GM21723 (cell line): ENCODE measurements at regions not wholly inside any gene's neighbourhood (a gene's known extent, or its start where the extent isn't known, plus 50 kb on each side); places are given as distances from the start of the nearest gene placed in this dataset.

Experiments
- ATAC-seq: cut with Tn5 transposase; IDR thresholded peaks from one replicate; pipeline ENCODE4 v1.9.1; 2021; ENCODE audit warnings: mild to moderate bottlenecking, moderate library complexity; ENCODE audit not compliant: unreplicated experiment

GRCh38 chr10:128312250-128312649 is 186.0 kb upstream of the MKI67 start:
- no peak for ATAC-seq

DNA sequence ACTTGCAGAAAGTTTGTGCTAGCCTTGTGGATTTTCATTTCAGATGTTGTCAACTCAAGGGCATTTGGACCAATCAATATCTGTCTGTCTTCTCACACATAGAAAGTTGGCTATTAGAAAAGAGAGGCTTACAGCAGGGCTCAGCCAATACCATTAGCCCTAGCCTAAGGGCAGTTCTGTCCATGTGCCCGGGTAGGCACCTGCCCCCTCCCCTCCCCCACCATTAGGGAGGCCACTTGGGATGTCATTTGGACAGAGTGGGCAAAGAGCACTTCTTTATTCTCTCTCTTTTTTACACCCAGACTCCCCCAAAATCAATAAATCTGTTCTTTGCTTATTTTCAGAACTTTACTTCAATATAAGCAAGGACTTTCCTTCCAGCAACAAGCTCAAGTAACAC is 188.5 kb upstream of the MKI67 start:
- ATAC-seq, result no peak

DNA sequence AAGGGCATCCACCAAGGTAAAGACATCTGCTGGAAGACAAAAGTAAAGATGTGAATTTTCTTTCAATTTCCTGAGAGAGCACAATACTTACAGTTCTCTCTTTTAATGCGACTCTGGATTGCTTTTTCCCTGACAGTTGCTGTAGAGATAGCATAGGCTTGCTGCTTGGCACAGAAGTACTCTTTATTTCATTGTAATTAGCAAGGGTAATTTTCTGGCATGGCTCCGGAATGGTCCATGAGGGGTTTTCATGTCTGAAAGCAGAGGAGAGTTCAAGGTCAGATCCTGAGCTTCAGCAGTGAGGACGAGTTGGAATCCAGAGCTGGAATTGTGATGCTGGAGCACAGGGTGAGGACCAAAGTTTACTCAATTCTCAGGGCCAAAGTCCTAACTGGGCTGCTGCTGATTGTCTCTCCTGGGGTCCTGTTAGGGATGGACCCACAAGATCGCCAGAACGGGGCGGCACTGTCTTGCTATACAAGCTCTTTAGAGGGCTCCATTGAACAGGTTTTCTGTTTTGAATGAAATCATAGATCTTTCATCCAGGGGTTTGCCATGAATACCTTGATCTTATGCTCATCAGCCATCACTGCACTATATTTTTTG is 190.0 kb upstream of the MKI67 start:
- ATAC-seq, result no peak

- ATAC-seq, result no peak
Measured at GRCh38 chr10:128316925-128317324, 190.7 kb upstream of the MKI67 start.

DNA sequence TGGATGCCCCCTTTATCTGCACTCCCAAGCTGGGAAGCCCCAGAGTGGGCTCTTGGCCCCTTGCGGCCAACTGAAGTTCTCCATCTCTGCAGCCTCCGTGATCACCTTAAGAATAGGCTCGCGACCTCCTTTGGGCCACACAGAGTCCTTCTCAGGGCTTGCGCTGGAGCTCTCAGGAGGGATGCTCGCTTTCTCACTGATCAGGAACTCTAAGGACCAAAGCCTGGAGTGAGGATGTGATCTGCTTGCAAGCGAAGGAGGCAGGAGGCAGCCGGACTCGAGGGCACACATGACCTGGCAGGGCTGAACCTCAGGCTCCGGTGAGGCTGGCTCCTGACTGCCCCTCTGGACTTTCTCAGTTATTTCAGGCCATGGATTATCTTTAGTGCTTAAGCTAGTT is 192.1 kb upstream of the MKI67 start:
- no peak for ATAC-seq

DNA sequence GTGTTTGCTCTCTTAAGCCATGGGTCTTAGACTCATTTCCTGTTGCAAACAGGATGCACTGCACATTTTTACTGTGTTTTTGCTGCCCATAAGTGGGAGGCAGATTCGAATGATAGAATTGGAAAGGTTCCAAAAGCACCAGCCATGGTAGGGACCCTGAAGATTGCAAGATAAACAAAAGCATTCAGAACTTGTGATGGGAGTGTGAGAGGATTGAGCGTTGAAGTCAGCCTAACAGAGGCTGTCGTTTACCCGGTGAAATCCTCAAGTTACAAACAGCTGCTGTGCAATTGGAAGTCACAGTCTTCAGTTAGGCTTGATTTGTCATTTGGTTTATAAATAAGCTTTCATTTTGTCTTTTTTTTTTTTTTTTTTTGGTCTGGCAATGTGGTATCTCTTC is 192.7 kb upstream of the MKI67 start:
- ATAC-seq, result no peak

- no peak for ATAC-seq
Measured at GRCh38 chr10:128322106-128322505, 195.9 kb upstream of the MKI67 start.

DNA sequence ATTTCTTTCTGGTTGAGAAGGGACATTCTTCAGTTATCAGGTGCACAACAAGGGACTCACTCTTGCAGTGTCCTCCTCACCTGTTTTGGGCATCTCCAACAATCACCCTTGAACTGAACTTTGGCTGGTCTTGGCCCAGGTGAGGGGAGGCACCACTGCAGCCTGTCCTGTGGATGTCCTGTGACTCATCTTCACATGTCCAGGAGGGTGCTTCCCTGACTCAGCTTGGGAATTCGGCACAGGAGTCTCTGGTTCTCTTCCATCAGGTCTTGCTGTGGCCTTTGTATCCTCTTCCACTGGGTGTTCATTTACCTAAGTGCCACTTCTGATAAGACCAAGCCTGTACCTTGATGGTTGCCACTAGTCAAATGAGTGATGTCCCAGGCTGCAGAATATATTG is 196.7 kb upstream of the MKI67 start:
- ATAC-seq, result no peak

GRCh38 chr10:128324058-128324827 is 198.0 kb upstream of the MKI67 start:
- no peak for ATAC-seq

DNA sequence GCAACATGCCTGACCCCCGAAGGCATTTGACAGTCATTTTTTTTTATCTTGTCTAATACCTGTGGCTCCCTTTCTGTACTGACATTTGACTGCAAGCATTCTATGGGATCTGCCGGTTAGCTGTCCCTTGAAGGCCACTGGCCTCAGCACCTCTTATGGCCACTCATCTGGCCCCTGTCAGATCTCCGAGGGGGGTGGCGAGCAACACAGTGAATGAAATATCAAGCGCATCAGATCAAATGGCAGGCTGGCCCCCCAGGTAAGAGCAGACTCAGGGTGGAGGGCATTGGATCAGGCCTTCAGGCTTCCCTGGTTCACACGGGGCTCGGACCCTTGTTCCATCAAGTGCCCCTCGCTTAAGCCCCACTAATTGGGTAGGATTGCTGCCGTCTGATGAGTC is 199.6 kb upstream of the MKI67 start:
- ATAC-seq, result no peak

DNA sequence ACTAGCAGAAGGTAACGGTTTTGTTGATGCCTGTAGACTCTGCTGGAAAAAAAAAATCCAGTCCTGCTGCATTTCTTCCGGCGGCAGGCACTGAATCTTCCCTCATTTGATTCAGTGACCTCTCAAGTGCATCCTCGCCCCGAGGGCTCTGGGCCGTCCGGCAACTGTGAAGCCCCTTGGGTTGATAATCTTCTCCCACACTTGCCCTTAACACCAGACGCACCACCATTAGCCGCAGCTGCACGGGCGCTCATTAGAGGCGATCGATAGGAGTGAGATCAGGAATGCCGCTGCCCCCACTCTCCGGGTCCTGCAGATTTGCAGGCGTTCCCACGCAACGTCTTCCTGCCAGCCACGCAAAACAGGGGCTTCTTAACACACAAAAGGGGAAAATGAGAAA is 200.0 kb upstream of the MKI67 start:
- no peak for ATAC-seq

DNA sequence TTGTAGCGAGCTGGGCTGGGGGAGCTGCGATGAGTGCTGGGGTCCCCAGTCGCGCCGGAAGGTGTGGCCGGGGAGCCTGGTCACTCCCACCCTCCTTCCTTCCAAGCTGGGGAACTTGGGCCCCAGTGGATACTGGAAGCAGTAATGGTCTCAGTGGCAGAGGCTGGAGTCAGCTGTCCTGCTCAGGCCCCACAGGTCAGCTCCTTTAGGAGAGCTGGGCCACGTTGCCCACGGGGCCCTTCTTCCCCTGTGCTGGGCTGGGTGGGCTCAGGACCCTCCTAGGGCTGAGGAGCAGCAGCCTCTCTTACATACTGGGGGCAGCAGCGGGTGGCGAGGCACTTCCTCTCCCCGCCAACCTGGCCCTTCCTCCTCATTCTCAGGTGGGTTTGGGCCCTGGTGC is 200.6 kb upstream of the MKI67 start:
- ATAC-seq, result no peak

- no peak for ATAC-seq
Measured at GRCh38 chr10:128336401-128336800, 210.2 kb upstream of the MKI67 start.

- ATAC-seq, result no peak
Measured at GRCh38 chr10:128337860-128338378, 211.7 kb upstream of the MKI67 start.

DNA sequence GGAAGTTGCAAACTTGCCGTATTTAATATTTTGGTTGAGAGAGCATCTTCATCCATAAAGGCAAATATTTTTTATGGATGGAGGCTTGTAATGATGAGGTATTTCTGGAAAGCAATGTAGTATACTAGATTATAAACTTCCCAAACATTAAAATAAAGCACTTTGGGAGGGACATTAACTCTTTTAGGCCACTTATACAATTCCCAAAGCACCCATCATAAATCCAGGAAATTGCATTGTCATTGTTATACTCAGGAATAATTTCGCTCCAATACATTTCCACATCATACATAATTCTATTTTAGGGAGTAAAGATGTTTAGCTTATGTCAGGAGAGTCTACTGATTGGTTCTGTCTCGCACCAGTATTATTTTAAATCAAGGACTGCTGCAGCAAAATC is 212.7 kb upstream of the MKI67 start:
- ATAC-seq, result no peak

DNA sequence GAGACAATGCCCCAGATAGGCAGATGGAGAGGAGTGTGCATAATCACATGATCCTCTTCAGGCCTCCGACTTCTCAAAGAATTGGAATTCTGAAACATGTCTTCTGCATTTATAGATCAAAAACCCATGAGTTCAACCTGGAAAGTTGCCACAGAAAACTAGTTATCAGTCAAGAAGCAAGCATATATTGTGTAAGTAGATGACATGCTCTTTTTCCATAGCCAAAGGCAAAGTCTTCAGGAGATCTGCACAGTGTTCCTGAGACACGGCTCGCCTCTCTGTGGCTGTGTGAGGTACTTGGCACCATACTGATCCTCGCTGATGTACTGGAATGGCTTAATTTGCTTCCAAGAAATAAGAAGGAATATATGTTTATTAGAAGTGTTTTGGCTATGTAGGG is 213.5 kb upstream of the MKI67 start:
- ATAC-seq, result no peak

DNA sequence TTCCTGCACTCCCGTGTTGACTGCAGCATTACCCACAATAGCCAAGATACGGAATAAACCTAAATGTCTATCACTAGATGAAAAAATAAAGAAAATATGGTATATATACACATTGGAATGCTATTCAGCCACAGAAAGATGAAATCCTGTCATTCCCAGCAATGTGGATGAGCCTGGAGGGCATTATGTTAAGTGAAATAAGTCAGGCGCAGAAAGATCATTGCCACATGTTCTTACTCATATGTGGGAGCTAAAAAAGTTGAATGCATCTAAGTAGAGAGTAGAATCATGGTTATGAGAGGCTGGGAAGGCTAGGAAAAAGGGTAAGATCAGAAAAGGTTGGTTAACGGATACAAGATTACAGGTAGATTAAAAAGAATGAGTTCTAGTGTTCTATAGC is 219.1 kb upstream of the MKI67 start:
- no peak for ATAC-seq

- ATAC-seq, result no peak
Measured at GRCh38 chr10:128360783-128361182, 234.6 kb upstream of the MKI67 start.

DNA sequence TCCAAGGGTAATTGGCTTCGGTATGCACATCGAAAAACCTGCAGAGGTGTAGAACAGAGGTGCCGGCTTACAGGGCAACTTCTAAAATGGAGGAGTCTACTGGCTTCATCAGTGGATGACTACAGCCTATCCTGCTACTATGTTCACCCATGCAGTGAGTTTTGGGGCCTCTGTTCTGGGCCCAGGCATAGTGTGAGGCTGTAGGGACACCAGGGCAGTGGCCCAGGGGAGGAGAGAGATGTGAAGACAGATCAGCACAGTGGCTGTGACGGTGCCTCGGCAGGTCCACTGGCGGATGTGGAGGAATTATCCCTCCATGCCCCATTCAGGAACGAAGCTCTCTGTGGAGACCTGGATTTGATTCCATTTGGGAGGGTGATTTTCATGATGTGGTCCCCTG is 235.3 kb upstream of the MKI67 start:
- ATAC-seq, result no peak

GRCh38 chr10:128362514-128362913 is 236.3 kb upstream of the MKI67 start:
- ATAC-seq, result no peak

GRCh38 chr10:128364631-128365030 is 238.4 kb upstream of the MKI67 start:
- no peak for ATAC-seq

DNA sequence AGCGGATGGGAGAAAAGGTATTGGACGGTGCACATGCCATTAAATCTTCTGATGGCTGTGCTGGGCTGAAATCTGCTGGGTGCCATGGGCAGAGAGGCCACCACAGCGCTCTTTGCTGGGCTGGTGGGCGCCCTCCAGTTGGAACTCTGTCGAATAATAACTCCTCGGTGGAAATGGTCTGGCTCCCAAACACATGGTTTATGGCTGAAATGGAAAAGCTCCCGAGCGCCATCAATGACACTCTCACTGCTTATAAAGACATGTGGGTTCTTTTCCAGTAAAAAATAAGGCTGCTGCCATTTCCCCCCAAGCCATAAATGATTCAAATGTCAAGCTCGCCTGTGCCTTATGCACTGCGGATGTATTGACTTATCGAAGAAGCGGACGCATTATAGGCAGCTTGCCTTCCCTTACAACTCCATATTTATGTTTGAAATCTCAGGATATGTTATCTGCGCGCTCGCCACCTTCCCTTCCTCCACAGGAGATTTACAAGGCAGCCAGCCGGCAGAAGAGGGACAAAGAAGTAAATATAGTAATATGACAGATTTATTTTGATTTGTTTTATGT is 239.0 kb upstream of the MKI67 start:
- ATAC-seq, result no peak
